NK-92 (cell line): ENCODE measurements at regions not wholly inside any gene's neighbourhood (a gene's known extent, or its start where the extent isn't known, plus 50 kb on each side); places are given as distances from the start of the nearest gene placed in this dataset.

Experiments used
- DNase-seq: peaks from one replicate; lab custom pipeline; 2025; ENCODE audit not compliant: unreplicated experiment; lab: John Stamatoyannopoulos, UW

- DNase-seq = no peak
These were observed 637.3 kb downstream of the BCOR start for GRCh38 chrX:39460499-39460898.

- DNase-seq = no peak
These were observed 634.9 kb downstream of the BCOR start for GRCh38 chrX:39462835-39463234.

GRCh38 chrX:39464253-39464652, 633.5 kb downstream of the BCOR start:
- DNase-seq = no peak

- no peak for DNase-seq
These were observed 632.3 kb downstream of the BCOR start for GRCh38 chrX:39465467-39465866.

- DNase-seq = no peak
These were observed 631.9 kb downstream of the BCOR start for GRCh38 chrX:39465906-39466305.

- no peak for DNase-seq
These were observed 628.6 kb downstream of the BCOR start for GRCh38 chrX:39469126-39469525.

GRCh38 chrX:39470588-39471407, 627.0 kb downstream of the BCOR start:
- no peak for DNase-seq

- no peak for DNase-seq
These were observed 625.6 kb downstream of the BCOR start for GRCh38 chrX:39472161-39472560.

GRCh38 chrX:39473812-39474211, 623.9 kb downstream of the BCOR start:
- no peak for DNase-seq

GRCh38 chrX:39475372-39475771, 622.4 kb downstream of the BCOR start:
- no peak for DNase-seq

- DNase-seq = no peak
These were observed 621.1 kb downstream of the BCOR start for GRCh38 chrX:39476604-39477021.

- DNase-seq = no peak
These were observed 620.6 kb downstream of the BCOR start for GRCh38 chrX:39477031-39477761.

GRCh38 chrX:39477762-39478120, 620.0 kb downstream of the BCOR start:
- DNase-seq = no peak

- no peak for DNase-seq
These were observed 617.9 kb downstream of the BCOR start for GRCh38 chrX:39479856-39480255.

GRCh38 chrX:39480963-39481362, 616.8 kb downstream of the BCOR start:
- no peak for DNase-seq

- no peak for DNase-seq
These were observed 616.1 kb downstream of the BCOR start for GRCh38 chrX:39481621-39482020.

GRCh38 chrX:39484159-39485068, 613.3 kb downstream of the BCOR start:
- no peak for DNase-seq

- no peak for DNase-seq
These were observed 610.4 kb downstream of the BCOR start for GRCh38 chrX:39487166-39487968.

GRCh38 chrX:39487969-39488330, 609.8 kb downstream of the BCOR start:
- DNase-seq = no peak

GRCh38 chrX:39491548-39492297, 606.0 kb downstream of the BCOR start:
- no peak for DNase-seq
